NCI-H345 treated with DMSO at 0.1 percent for 48 hours (cell line): ENCODE measurements at regions not wholly inside any gene's neighbourhood (a gene's known extent, or its start where the extent isn't known, plus 50 kb on each side); places are given as distances from the start of the nearest gene placed in this dataset.
A peak's percentile ranks its signal among the peaks of the same experiment; 100 is the strongest.

Experiments
- DNase-seq: peaks from one replicate; lab custom pipeline; 2025; ENCODE audit not compliant: unreplicated experiment; lab: John Stamatoyannopoulos, UW

DNA sequence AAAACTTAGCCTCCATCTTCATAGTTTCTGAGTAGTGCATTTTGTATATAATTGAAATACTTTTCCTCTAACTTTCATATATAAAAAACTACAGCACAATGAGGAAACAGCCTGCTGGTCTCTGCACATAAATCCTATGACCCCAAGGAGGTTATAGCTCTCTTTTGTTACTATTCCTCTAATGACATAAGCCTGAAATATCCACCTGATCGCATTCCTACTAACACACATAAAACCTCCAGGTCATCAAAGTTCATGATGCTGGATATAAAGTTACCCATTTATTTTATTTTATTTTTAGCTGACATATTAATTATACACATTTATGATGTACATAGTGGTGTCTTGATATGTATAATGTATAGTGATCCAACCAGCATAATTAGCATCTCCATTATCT, 1042.0 kb upstream of the B3GALT2 start:
- DNase-seq: no peak

DNA sequence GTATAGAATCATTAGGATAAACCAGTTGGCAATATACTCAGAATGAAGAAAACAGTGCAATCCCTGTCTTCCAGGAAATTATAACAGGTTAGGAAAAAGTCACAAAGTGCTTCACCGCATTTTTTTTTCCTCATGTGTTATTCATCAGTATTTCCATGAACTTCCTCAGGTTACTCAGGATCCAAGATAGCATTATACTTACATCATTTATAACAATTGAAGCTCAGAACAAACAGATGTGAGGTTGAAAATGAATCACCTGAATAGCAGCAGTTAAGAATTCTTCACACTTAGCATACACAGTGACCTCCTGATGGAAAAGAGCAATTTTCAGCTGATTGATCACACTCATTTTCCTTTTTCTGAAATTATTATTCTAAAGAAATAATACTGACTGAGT, 1040.7 kb upstream of the B3GALT2 start:
- no peak for DNase-seq

DNA sequence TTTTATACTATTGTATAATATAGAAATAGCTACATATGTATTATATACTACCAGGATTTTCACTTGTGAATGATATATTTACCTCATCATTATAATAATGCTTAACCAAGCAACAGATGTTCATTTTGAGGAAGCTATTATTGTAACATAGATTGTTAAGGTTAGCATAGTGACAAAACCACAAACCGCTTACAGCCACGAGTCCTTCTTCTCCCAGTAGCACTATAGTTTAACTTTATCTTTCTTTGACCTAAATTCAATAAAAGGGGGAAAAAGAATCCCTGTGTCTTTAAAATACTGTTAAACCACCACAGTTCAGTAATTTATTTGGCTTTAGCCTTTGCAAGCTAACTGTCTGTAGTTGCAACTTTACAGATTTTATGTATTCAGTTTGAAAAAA, 1039.4 kb upstream of the B3GALT2 start:
- DNase-seq: no peak

DNA sequence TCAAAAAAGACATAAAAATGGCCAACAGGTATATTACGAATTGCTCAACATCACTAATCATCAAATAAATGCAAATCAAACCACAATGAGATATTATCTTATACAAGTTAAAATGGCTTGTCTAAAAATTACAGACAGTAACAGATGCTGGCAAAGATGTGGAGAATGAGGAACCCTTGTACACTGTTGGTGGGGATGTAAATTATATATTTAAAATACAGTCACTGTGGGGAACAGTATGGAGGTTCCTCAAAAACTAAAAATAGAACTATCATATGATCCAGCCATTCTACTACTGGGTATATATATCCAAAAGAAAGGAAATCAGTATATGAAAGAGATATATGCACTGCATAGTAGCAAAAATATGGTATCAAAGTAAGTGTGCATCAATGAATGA, 1037.2 kb upstream of the B3GALT2 start:
- no peak for DNase-seq

DNA sequence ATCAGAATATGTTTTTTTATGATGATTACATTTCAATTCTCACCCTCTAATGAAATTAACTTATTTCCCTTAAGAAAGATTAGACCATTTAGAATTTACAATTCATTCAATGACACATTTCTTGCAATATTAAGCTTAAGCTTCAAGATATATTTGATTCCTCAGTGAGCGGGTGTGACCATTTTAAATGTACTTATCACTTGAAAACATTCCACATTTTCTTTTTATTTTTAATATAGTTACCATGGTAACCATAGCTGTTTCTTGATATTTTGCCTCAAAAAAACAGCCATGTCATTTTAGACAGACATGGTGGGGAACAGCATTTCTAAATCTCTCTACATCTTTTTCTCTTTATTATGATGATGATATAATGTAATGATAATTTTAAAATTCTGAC, 1029.0 kb upstream of the B3GALT2 start:
- no peak for DNase-seq

DNA sequence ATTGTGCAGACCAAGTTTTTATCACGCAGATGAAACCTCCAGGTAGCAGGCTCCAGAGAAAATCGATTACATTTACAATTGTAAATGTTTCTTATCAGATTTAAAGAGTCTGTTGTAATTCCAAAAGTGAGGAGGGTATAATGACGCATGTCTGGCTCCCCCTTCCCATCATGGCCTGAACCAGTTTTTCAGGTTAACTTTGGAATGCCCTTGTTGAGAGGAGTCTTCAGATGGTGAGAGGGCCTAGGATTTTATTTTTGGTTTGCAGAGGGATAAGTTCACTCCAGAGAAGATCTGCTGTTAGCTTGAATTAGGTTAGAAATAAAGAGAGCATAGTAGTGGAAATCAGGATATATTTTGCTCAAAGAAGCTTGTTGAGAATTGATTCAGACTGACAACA, 1028.3 kb upstream of the B3GALT2 start:
- DNase-seq: no peak

DNA sequence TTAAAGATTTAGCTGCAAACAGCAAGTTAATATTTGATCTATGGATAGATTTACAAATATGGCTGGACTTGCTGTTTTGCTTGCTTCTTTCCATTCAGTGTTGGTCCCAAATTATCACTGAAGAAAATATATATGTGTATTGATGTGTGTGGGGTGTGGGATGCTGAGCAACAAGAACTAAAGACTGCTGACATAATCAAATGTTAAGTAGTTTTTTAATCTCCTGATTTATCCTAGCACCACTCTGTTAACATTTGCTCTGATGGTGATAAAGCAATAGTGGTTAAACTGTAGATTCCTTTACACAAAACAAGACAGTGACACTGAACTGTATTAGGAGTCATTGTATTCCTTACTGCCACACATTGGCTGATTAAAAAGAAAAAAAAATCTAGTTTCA, 1023.5 kb upstream of the B3GALT2 start:
- DNase-seq: no peak

DNA sequence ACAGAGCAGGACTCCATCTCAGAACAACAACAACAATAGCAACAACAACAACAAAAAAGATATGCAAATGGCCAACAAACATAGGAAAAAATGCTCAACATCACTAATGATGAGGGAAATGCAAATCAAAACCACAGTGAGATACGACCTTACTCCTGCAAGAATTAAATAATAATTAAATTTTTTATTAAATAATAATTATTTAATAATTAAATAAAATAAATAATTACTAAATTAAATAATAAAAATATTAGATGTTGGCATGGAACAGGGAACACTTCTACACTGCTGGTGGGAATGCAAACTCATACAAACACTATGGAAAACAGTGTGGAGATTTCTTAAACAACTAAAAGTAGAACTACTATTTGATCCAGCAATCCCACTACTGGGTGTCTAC, 1022.3 kb upstream of the B3GALT2 start:
- DNase-seq: no peak

DNA sequence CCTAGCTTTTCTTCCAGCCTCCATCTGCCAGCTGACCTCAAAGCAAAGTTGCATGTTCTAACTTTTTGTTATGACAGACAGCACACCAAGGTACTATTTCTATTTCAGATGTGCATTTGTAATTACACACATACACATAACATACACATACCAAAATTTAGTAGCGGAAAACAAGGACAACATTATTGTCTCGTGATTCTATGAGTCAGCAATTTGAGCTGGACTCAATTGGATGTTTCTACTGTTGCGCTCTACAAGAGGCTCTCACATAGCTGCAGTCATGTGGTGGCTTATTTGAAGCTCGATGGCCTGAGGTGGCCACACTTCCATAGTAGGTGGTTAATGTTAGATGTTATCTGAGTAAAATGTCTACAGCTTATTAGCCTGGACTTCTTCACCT, 1010.1 kb upstream of the B3GALT2 start:
- no peak for DNase-seq

DNA sequence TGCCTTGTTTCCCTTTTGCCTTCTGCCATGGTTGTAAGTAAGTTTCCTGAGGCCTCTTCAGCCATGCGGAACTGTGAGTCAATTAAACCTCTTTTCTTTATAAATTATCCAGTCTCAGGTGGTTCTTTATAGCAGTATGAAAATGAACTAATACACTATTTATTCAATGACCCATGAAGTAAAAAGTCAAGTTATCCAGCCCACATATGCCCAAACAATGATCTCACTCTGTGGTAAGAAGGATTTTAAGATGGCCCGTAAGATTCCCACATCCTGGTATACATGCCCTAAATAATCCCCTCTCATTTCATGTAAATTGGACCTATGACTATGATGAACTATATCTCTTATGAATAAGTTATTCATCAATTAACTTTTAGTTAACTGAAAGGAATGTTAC, 1008.3 kb upstream of the B3GALT2 start:
- DNase-seq: no peak

DNA sequence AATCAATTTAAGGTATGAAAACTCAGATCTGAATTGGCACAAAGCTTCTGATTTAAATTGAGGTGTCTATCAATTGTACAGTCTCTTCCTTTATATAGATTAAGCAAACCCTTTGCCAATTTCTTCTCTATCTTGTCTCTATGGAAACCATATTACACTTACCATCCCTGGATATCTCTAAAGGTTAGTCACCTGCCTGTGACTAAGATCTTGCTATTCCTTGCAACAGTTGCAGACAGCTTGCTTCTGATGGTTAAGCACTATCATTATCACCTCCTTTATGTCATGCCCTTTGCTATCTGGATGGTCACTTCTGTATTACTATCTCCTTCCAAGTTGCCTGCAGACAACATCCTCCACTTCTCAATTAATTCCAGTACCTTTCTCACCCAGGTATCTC, 998.6 kb upstream of the B3GALT2 start:
- no peak for DNase-seq

DNA sequence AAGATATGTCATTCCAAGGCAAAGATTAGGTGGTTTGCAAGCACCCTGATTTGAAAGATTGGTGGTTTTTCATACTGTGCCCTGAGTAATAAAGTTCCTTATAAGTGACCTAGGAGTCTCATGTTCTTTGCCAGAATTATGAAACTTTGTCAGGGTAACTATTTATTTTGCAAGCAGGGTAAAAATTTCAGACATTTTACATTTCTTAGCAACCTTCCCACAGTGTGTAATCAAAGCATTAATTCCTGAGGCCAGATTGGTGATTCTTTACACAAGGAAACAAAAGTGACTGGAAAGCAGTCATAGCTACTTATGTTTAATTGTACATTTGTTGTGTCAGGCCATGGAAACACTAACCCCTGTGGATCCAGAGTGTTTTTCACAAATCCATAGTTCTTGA, 998.0 kb upstream of the B3GALT2 start:
- DNase-seq: no peak

DNA sequence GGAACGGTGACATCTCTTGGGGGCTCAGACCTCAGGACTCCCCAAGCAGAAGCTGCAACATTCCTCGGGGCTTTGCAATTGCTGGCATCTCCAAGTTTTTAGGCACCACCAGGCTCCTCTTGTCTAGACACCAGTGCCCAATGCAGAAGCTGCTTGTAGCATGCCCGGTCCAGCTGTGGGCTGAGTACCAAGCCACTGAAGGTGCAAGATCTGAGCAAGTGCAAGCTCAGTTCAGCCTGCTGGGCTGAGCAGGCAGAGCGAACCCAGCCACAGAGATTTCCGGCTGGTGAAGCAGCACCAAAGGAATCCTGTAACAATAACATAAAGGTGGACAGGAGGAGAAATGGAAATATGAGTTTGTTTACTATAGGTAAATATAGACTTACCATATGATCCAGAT, 995.4 kb upstream of the B3GALT2 start:
- no peak for DNase-seq

DNA sequence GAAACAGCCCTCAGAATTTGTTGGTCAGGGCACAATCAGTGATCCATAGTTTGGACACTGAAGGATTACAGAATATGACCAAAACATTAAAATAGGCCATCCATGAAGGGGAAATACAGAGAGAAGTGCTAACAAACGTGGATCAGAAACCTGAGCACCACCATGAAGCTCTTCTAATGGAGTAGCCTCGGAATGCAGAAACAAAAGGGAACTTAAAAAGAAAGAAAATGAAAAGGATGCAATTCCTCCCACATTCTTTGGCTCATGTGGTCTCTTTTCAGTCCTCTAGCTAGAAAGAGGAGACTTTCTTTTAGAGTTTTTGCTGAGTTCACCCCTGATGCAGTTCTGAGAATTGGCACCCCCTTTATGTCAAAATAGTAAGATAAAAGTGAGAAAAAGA, 989.8 kb upstream of the B3GALT2 start:
- DNase-seq: no peak

DNA sequence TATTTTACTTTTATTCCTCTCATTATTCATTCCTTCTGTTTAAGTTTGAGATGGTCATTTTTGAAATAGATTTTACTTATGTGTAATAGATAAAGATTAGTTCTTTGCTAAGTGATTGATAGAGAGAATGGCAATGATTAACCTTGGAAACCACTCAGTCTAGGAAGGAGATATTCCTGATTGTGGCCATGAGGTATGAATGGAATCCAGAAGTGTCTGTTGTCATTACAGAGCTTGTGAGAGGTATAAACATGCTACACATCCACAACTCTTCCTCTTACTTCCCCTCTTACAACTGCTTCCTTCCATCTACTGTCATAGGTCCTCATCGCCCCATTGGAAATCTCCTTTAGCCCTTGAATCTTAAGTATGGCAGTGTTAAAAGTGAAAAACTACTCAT, 988.8 kb upstream of the B3GALT2 start:
- no peak for DNase-seq

DNA sequence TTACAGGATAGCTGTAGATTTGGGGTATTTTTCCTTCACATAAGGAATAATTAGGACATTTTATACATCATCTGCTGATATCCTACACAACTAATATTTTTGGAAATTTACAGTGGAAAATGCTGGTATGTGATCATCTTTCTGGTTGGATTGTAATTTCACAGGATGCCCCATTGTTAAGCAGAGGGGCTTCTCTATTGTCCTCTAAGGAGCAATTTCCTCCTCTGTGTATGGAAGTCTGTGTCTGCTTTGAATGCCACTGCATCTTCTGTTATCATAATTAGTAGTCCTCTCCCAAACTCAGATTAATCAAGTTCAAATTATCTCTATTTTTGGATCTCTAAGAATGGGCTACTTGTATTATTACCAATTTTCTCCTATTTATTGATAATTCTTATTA, 988.1 kb upstream of the B3GALT2 start:
- no peak for DNase-seq

DNA sequence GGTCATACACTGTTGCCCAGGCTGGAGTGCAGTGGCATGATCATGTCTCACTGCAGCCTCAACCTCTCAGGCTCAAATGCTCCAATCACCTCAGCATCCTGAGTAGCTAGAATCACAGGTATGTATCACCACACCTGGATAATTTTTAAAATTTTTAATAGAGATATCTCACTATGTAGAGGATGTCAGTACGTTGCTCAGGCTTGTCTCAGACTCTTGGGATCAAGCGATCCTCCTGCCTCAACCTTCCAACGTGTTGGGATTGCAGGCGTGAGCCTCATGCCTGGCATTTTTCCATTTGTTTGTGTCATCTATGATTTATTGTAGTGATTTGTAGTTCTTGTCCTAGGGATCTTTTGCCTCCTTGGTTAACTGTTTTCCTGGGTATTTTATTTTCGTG, 985.2 kb upstream of the B3GALT2 start:
- no peak for DNase-seq

DNA sequence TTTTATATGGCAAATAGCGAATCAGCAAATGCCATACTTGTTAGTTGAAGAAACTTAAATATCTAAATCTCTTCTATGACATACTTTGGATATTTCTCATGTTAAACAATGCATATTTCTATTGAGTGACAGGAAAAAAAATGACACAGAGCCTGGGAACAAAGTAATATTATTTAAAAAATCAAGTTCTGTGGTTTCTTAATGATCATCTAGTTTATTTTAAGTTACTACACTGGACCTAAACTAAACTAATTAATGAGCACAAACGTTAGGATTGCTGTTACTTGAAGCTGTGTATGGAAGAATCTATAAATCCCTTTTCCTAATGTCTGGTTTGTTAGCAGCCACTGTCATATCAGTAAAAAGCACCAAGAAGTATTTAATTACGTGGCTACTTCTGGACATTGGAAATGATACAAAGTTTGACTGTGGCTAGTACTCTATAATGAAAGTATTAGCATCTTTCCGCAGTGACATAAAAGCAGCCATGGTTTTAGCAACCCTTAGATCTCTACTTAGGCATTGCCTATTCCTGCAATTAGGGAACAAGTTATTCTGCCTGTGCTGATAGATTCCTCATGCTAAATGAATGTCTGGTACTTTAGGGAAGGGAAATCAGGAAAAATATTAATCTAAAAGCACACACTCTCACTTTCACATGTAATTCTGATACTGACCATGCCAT, 981.7 kb upstream of the B3GALT2 start:
- DNase-seq: no peak

DNA sequence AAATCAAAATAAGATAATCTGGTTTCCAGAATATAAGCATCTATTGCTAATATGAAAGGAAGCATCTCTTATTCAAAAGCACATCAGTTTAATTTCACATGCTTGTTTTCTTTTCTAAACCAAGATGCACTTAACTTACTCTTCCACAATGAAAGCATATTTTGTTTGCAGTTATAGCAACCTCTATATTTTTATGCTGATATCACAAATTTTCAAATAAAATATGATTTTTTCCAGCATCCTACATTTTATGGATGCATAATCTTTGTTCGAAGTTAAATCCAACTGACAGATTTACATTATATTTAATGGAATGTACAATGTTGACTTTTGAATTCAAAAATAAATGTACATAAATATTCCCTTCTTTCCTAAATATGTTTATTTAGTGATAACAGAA, 978.3 kb upstream of the B3GALT2 start:
- DNase-seq: no peak

DNA sequence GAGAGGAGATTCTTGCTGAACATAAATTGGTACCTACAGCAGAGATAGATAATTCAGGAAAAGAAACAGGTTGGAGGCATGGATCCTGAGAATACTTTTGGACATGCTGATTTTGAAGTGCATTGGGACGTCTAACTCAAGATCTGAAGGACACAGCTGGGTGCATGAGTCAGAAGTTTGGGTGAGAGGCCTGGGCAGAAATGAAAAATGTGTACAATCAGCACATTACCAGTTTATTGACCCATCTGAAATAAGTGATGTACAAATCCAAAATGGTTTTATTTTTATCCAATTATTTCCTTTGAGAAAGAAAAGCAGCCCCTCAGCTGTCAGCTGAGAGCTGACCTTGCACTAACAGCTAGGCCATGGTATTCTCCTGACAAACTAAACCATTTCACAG, 975.2 kb upstream of the B3GALT2 start:
- no peak for DNase-seq

DNA sequence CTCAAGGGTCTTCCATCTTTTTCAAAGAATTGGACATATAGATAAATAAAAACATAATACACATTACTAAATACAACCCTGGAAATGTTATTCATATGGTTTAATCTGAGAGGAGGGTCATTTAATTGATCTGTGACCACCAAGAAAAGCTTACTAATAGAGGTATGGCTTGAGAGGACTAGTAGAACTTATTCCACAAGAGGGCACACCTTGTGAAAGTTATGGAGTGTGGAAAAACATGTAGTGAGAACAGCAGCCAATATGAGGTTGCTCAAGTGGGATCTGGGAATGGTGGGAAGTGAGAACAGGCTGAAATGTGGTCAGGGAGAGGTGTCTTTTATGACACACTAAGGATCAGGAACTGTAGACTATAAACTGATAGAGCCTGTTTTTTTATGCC, 973.5 kb upstream of the B3GALT2 start:
- no peak for DNase-seq

DNA sequence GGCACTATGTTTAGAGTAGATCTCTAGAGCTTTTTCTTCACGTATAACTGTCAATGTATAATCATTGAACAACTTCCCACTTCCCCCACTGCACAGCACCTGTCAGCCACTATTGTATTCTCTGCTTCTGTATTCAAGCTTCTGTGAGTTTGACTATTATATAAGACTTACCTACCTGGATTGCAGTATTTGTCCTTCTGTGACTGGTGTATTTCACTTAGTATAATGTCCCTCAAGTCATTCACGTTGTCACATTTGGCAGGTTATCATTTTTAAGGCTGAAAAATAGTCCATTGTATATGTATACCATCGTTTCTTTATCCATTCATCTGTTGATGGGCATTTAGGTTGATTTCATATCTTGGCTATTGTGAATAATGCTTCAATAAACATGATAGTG, 969.5 kb upstream of the B3GALT2 start:
- DNase-seq: peak; percentile 43

DNA sequence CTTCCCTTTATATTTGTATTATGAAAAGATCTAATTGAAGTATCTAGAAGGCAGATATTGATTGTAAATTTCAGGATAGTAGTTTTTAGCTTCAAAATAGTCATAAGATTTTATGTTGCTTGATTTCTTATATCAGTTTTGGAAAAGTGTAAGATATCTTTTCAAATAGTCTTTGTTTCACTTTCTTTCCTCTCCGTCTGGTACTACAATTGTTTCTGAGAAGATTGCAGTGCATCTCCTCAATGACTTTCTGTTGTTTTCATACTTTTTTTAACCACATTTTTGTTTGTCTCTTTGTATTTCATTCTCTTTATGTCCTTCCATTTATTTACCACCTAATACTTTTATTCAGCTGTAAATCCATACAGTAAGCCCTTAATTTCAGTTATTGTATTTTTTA, 964.6 kb upstream of the B3GALT2 start:
- no peak for DNase-seq

DNA sequence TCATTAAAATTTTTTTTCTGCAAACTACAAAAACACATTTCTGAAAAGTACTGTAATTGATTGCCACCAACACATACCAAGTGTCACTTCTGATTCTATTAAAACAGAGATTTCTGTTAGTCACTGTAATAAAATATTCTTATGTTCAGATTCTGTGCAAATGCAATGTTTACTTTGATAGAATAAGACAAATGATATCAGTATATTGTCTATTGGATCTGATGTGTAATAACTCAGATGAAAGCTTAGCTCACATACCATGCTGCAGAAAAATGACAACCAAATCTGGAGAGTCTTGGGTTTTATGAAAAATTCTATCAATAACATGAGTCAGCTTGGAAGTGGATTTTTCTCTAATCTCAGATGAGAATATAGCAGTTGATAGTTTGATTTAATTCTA, 963.8 kb upstream of the B3GALT2 start:
- DNase-seq: no peak
